Skeletal muscle satellite cell (primary cell): ENCODE measurements at regions not wholly inside any gene's neighbourhood (a gene's known extent, or its start where the extent isn't known, plus 50 kb on each side); places are given as distances from the start of the nearest gene placed in this dataset.

Source experiments
- H3K27me3 ChIP-seq: 2 replicates; pipeline ENCODE4 v1.7.0; 2013; ENCODE audit warnings: low read length; ENCODE audit not compliant: control insufficient read depth, insufficient read depth
- H3K36me3 ChIP-seq: 2 replicates; pipeline ENCODE4 v1.7.0; 2013; ENCODE audit warnings: mild to moderate bottlenecking, control low read depth, low read length; ENCODE audit not compliant: insufficient read depth
- H3K4me1 ChIP-seq: 2 replicates; pipeline ENCODE4 v1.7.0; 2013; ENCODE audit warnings: low read length; ENCODE audit not compliant: control insufficient read depth, insufficient read depth
- H3K4me2 ChIP-seq: 2 replicates; pipeline ENCODE4 v1.7.0; 2013; ENCODE audit warnings: mild to moderate bottlenecking, low read length
- H3K4me3 ChIP-seq: 2 replicates; pipeline ENCODE4 v1.7.0; 2013; ENCODE audit warnings: low read length
- H3K9ac ChIP-seq: 2 replicates; pipeline ENCODE4 v1.7.0; 2013; ENCODE audit warnings: mild to moderate bottlenecking, low read depth, low read length, moderate library complexity
- H3K9me3 ChIP-seq: replicated peaks from 2 replicates; pipeline ENCODE4 v1.7.0; 2013; ENCODE audit warnings: mild to moderate bottlenecking, control low read depth, low read length

GRCh38 chr18:56402872-56403516, 235.4 kb downstream of the TXNL1 start:
- Histone ChIP-seq H3K36me3 (no peaks in the 10 kb centered on the region), H3K9me3 (no peaks in the 10 kb centered on the region), H3K27me3 (no peaks in the 10 kb centered on the region), H3K4me1 (peaks cover 21% of the 10 kb centered on the region), H3K4me3 (peak overlapping the region; percentile 42), H3K9ac (peak overlapping the region; percentile 76), H3K4me2 (peak overlapping the region; percentile 64)

GRCh38 chr18:56393870-56394269, 244.5 kb downstream of the TXNL1 start:
- H3K9me3 ChIP-seq = no peaks in the 10 kb centered on the region
- H3K27me3 ChIP-seq = no peaks in the 10 kb centered on the region
- H3K36me3 ChIP-seq = no peaks in the 10 kb centered on the region
- no peak overlapping the region for H3K4me2 ChIP-seq
- H3K9ac ChIP-seq = no peak overlapping the region
- no peak overlapping the region for H3K4me3 ChIP-seq
- peaks cover 4% of the 10 kb centered on the region for H3K4me1 ChIP-seq

GRCh38 chr18:56391931-56392590, 246.3 kb downstream of the TXNL1 start:
- H3K4me1 ChIP-seq = peaks cover 4% of the 10 kb centered on the region
- H3K9me3 ChIP-seq = no peaks in the 10 kb centered on the region
- H3K27me3 ChIP-seq = no peaks in the 10 kb centered on the region
- H3K36me3 ChIP-seq = no peaks in the 10 kb centered on the region
- H3K9ac ChIP-seq = no peak overlapping the region
- H3K4me2 ChIP-seq = no peak overlapping the region
- no peak overlapping the region for H3K4me3 ChIP-seq

- Histone ChIP-seq H3K9ac (no peak overlapping the region), H3K4me3 (no peak overlapping the region), H3K9me3 (no peaks in the 10 kb centered on the region), H3K4me1 (peaks cover 4% of the 10 kb centered on the region), H3K27me3 (no peaks in the 10 kb centered on the region), H3K4me2 (no peak overlapping the region), H3K36me3 (no peaks in the 10 kb centered on the region)
Observed at GRCh38 chr18:56390626-56391025, 247.8 kb downstream of the TXNL1 start.

- Histone ChIP-seq H3K9ac (no peak overlapping the region), H3K4me3 (no peak overlapping the region), H3K9me3 (no peaks in the 10 kb centered on the region), H3K4me2 (no peak overlapping the region), H3K36me3 (no peaks in the 10 kb centered on the region), H3K27me3 (no peaks in the 10 kb centered on the region), H3K4me1 (peaks cover 2% of the 10 kb centered on the region)
Observed at GRCh38 chr18:56389190-56389589, 249.2 kb downstream of the TXNL1 start.

GRCh38 chr18:56388571-56388970, 249.8 kb downstream of the TXNL1 start:
- H3K4me1 ChIP-seq = no peaks in the 10 kb centered on the region
- no peak overlapping the region for H3K4me2 ChIP-seq
- no peaks in the 10 kb centered on the region for H3K36me3 ChIP-seq
- H3K27me3 ChIP-seq = no peaks in the 10 kb centered on the region
- H3K9ac ChIP-seq = no peak overlapping the region
- no peak overlapping the region for H3K4me3 ChIP-seq
- H3K9me3 ChIP-seq = no peaks in the 10 kb centered on the region

- Histone ChIP-seq H3K4me3 (no peak overlapping the region), H3K4me2 (no peak overlapping the region)
Observed at GRCh38 chr18:56386856-56387255, 251.5 kb downstream of the TXNL1 start.

GRCh38 chr18:56383349-56383748, 255.0 kb downstream of the TXNL1 start:
- Histone ChIP-seq H3K4me3 (no peak overlapping the region), H3K4me2 (no peak overlapping the region), H3K4me1 (peaks cover 7% of the 10 kb centered on the region), H3K27me3 (no peaks in the 10 kb centered on the region), H3K36me3 (no peaks in the 10 kb centered on the region), H3K9me3 (no peaks in the 10 kb centered on the region), H3K9ac (no peak overlapping the region)

More at GRCh38 chr18:56386856-56387255, 251.5 kb downstream of the TXNL1 start:
- Histone ChIP-seq H3K9ac (no peak overlapping the region), H3K4me1 (no peaks in the 10 kb centered on the region), H3K27me3 (no peaks in the 10 kb centered on the region), H3K9me3 (no peaks in the 10 kb centered on the region), H3K36me3 (no peaks in the 10 kb centered on the region)

- H3K27me3 ChIP-seq = no peaks in the 10 kb centered on the region
- H3K4me1 ChIP-seq = peaks cover 15% of the 10 kb centered on the region
- H3K36me3 ChIP-seq = no peaks in the 10 kb centered on the region
- H3K4me2 ChIP-seq = no peak overlapping the region
- no peaks in the 10 kb centered on the region for H3K9me3 ChIP-seq
- H3K4me3 ChIP-seq = no peak overlapping the region
- H3K9ac ChIP-seq = no peak overlapping the region
Observed at GRCh38 chr18:56382541-56382940, 255.9 kb downstream of the TXNL1 start.

- H3K9me3 ChIP-seq = no peaks in the 10 kb centered on the region
- H3K4me2 ChIP-seq = no peak overlapping the region
- H3K36me3 ChIP-seq = no peaks in the 10 kb centered on the region
- H3K27me3 ChIP-seq = no peaks in the 10 kb centered on the region
- H3K9ac ChIP-seq = no peak overlapping the region
- no peak overlapping the region for H3K4me3 ChIP-seq
- peaks cover 28% of the 10 kb centered on the region for H3K4me1 ChIP-seq
Observed at GRCh38 chr18:56381196-56381595, 257.2 kb downstream of the TXNL1 start.

- Histone ChIP-seq H3K4me2 (no peak overlapping the region), H3K36me3 (no peaks in the 10 kb centered on the region), H3K4me1 (peaks cover 28% of the 10 kb centered on the region), H3K9me3 (no peaks in the 10 kb centered on the region), H3K27me3 (no peaks in the 10 kb centered on the region), H3K4me3 (no peak overlapping the region), H3K9ac (no peak overlapping the region)
Observed at GRCh38 chr18:56380685-56381084, 257.7 kb downstream of the TXNL1 start.

GRCh38 chr18:56379256-56379655, 259.1 kb downstream of the TXNL1 start:
- no peaks in the 10 kb centered on the region for H3K9me3 ChIP-seq
- no peaks in the 10 kb centered on the region for H3K27me3 ChIP-seq
- peak overlapping the region; percentile 60 for H3K4me3 ChIP-seq
- H3K4me1 ChIP-seq = peaks cover 33% of the 10 kb centered on the region
- no peaks in the 10 kb centered on the region for H3K36me3 ChIP-seq
- H3K4me2 ChIP-seq = peak overlapping the region; percentile 88
- peak overlapping the region; percentile 74 for H3K9ac ChIP-seq
